A673 (cell line): ENCODE measurements at regions not wholly inside any gene's neighbourhood (a gene's known extent, or its start where the extent isn't known, plus 50 kb on each side); places are given as distances from the start of the nearest gene placed in this dataset.

ENCODE experiments used
- BruUV-seq: library from RNA; stranded (reverse); fragments of 400-500 nt; replicated peaks from 2 replicates; lab custom pipeline; 2021; lab: Mats Ljungman, UMichigan
- CTCF ChIA-PET: fragments of 300-600 bp; sonication (Branson Sonifier 250); formaldehyde crosslinking; loops from one replicate; lab custom pipeline; 2022; ENCODE audit warnings: antibody characterized with exemption; lab: Charles Lee
- POLR2A ChIA-PET: fragments of 300-600 bp; sonication (Branson Sonifier 250); formaldehyde crosslinking; loops from one replicate; lab custom pipeline; 2022; ENCODE audit warnings: antibody characterized with exemption; ENCODE audit not compliant: low non-redundant PET; lab: Charles Lee
- DNase-seq: peaks from one replicate; pipeline ENCODE4 v3.0.0-alpha.2; 2015; ENCODE audit warnings: low spot score
- H3K27ac ChIP-seq: fragments of 200-600 bp; sonication (generic); 2 replicates; pipeline ENCODE4 v1.5.1; 2016; ENCODE audit warnings: mixed run types, low read depth, mild to moderate bottlenecking, mixed read lengths, antibody characterized with exemption, low read length; ENCODE audit not compliant: poor library complexity, severe bottlenecking
- H3K27me3 ChIP-seq: fragments of 200-600 bp; sonication (generic); replicated peaks from 2 replicates; pipeline ENCODE4 v1.6.1; 2017; ENCODE audit warnings: mixed run types, low read depth, mild to moderate bottlenecking, mixed read lengths, antibody characterized with exemption, low read length; ENCODE audit not compliant: insufficient read depth, poor library complexity
- H3K36me3 ChIP-seq: fragments of 200-600 bp; sonication (generic); 2 replicates; pipeline ENCODE4 v1.6.1; 2016; ENCODE audit warnings: mixed run types, mild to moderate bottlenecking, mixed read lengths, antibody characterized with exemption, low read length; ENCODE audit not compliant: insufficient read depth, poor library complexity, severe bottlenecking
- H3K4me1 ChIP-seq: fragments of 200-600 bp; sonication (generic); 2 replicates; pipeline ENCODE4 v1.6.1; 2017; ENCODE audit warnings: mixed run types, mild to moderate bottlenecking, mixed read lengths, antibody characterized with exemption, low read length; ENCODE audit not compliant: insufficient read depth, poor library complexity, severe bottlenecking
- H3K4me3 ChIP-seq: fragments of 200-600 bp; sonication (generic); 2 replicates; pipeline ENCODE4 v1.5.1; 2016; ENCODE audit warnings: low read depth, mixed run types, mild to moderate bottlenecking, mixed read lengths, low read length; ENCODE audit not compliant: poor library complexity, severe bottlenecking
- H3K9me3 ChIP-seq: fragments of 200-600 bp; sonication (generic); 2 replicates; pipeline ENCODE4 v1.6.1; 2016; ENCODE audit warnings: mixed run types, low read depth, mild to moderate bottlenecking, mixed read lengths, antibody characterized with exemption, low read length; ENCODE audit not compliant: poor library complexity, severe bottlenecking
- CTCF ChIP-seq: fragments of 300-800, 200-600 bp; sonication (generic); conservative IDR thresholded peaks from 2 replicates; pipeline ENCODE4 v1.5.1; 2017; ENCODE audit warnings: low read depth, mild to moderate bottlenecking, antibody characterized with exemption, low read length, moderate library complexity, mixed read lengths
- EZH2 ChIP-seq: fragments of 200-600 bp; sonication (generic); IDR thresholded peaks from 2 replicates; pipeline ENCODE4 v1.6.1; 2017; ENCODE audit warnings: borderline replicate concordance, low read depth, mild to moderate bottlenecking, mixed read lengths, antibody characterized with exemption, low read length; ENCODE audit not compliant: poor library complexity, severe bottlenecking
- intact Hi-C: fragments of 100-400 bp; cut with micrococcal nuclease; formaldehyde crosslinking; loops from one replicate; pipeline ENCODE4 v1.10.0; 2022; ENCODE audit not compliant: unreplicated experiment

GRCh38 chr22:44364751-44365130, 52.0 kb upstream of the SHISAL1 start:
- Histone ChIP-seq H3K4me3 (no peak overlapping the region), H3K36me3 (no peaks in the 10 kb centered on the region), H3K9me3 (no peaks in the 10 kb centered on the region), H3K27me3 (no peaks in the 10 kb centered on the region), H3K27ac (no peak overlapping the region), H3K4me1 (no peaks in the 10 kb centered on the region)
- ChIA-PET CTCF (no interaction called here), POLR2A (no interaction called here)
- intact Hi-C loops, result no loop called here
- no peak for TF ChIP-seq EZH2
- no peak for TF ChIP-seq CTCF
- DNase-seq, result no peak
- no TSS peak for BruUV-seq

GRCh38 chr22:44363980-44364750, 51.4 kb upstream of the SHISAL1 start:
- Histone ChIP-seq H3K9me3 (no peaks in the 10 kb centered on the region), H3K27ac (no peak overlapping the region), H3K4me3 (no peak overlapping the region), H3K4me1 (no peaks in the 10 kb centered on the region), H3K36me3 (no peaks in the 10 kb centered on the region), H3K27me3 (no peaks in the 10 kb centered on the region)
- no peak for TF ChIP-seq EZH2
- no peak for TF ChIP-seq CTCF
- BruUV-seq, result no TSS peak
- ChIA-PET CTCF (interaction anchor here (0.6 kb wide), 1 partner anchor 120 kb away, joined by 7 read pairs; no protein-coding TSS in a partner anchor), POLR2A (no interaction called here)
- no peak for DNase-seq
- intact Hi-C loops, result no loop called here

- no peaks in the 10 kb centered on the region for H3K36me3 ChIP-seq
- no peaks in the 10 kb centered on the region for H3K27me3 ChIP-seq
- no peaks in the 10 kb centered on the region for H3K9me3 ChIP-seq
- no peak overlapping the region for H3K27ac ChIP-seq
- no peak for DNase-seq
- POLR2A ChIA-PET, result no interaction called here
- BruUV-seq, result no TSS peak
- TF ChIP-seq CTCF, result no peak
- TF ChIP-seq EZH2, result no peak
- no peak overlapping the region for H3K4me3 ChIP-seq
- H3K4me1 ChIP-seq, result no peaks in the 10 kb centered on the region
- CTCF ChIA-PET, result no interaction called here
- intact Hi-C loops, result no loop called here
These were observed 50.5 kb upstream of the SHISAL1 start for GRCh38 chr22:44363013-44363979.
